GM21737 (cell line): ENCODE measurements at regions not wholly inside any gene's neighbourhood (a gene's known extent, or its start where the extent isn't known, plus 50 kb on each side); places are given as distances from the start of the nearest gene placed in this dataset.
A peak's percentile ranks its signal among the peaks of the same experiment; 100 is the strongest.

ENCODE experiments used
- ATAC-seq: cut with Tn5 transposase; IDR thresholded peaks from one replicate; pipeline ENCODE4 v1.9.1; 2021; ENCODE audit warnings: mild to moderate bottlenecking, moderate library complexity; ENCODE audit not compliant: unreplicated experiment

- ATAC-seq = no peak
These were observed 166.2 kb downstream of the TMEM38B start for GRCh38 chr9:105860516-105860915.

DNA sequence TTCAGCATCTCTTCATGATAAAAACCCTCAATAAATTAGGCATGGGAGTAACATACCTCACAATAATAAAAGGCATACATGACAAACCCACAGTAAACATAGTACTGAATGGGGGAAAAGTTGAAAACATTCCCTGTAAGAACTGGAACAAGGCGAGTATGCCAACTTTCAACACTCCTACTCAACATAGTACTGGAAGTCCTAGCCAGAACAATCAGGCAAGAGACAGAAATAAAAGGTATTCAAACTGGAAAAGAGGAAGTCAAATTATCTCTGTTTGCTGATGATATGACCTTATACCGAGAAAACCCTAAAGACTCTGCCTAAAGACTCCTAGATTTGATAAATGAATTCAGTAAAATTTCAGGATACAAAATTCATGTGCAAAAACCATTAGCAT is 167.6 kb downstream of the TMEM38B start:
- ATAC-seq = no peak

DNA sequence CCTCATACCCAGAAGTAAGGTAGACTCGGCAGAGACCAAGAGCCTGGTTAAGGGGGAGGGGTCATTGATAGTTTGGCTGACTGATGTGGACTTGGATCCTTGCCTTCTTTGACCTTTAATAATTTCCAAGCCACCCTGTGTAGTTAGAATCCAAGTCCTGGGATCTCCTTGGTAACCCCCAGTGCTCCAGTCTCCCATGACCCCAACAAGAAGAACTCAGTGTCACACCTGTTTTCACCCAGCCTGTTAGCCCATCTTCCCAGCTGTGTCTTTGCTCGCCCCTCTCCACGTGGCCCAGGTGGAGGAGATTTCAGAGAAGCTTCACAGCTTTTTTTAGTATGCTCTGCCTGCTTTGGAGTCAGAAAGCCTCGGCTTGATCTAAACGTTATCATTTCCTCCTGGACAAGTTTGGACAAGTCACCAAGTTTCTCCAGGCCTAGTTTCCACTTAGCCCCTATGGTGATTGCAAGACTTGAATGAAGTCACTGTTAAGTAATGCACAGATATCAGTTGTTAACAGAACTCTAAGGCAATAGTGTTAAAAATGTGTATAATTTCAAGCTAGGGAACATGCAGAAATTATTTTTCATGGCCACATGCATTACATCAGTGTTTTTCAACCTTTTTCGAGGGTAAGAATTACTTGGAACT is 170.0 kb downstream of the TMEM38B start:
- no peak for ATAC-seq

DNA sequence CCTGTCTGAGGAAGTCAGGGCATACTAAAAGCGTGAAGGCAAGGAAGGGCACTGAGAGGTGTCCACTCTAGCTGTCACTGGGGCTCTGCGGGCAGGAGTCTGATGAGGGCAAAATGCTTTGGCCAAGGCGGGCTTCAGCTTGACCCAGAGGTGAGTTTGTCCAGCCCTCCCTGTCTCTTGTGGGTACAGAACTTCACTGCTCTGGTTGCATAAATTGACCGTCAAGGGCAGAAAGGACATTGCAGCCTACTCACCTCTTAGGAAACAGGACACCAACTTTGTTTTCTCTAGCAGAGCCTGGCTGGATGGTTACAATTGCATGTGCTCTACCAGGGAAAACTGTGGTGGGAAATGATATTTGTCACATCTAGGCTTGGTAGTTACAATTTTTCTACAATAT is 170.9 kb downstream of the TMEM38B start:
- no peak for ATAC-seq

DNA sequence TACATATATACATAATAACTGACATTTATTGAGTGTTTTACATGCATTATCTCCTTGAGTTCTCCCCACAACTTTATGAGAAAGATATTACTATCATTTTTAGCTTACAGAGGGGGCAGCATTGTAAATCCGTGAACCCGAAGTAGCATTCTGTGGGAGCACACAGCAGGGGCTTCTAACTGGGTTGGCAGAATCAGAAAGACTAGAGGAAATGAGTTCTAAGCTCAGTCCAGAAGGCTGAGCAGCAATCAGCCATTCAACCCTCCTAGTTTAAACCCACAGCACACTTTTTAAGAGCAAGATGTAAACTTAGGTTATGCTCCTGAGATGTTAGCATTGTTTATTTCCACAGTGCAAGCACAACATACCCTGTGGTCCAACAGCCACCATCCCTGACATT is 177.2 kb downstream of the TMEM38B start:
- ATAC-seq = no peak

GRCh38 chr9:105873801-105874200 is 179.5 kb downstream of the TMEM38B start:
- no peak for ATAC-seq

- peak; percentile 85 for ATAC-seq
These were observed 183.4 kb downstream of the TMEM38B start for GRCh38 chr9:105877721-105878120.

GRCh38 chr9:105879181-105879580 is 184.8 kb downstream of the TMEM38B start:
- no peak for ATAC-seq

GRCh38 chr9:105880517-105880916 is 186.2 kb downstream of the TMEM38B start:
- ATAC-seq = no peak

GRCh38 chr9:105881021-105881420 is 186.7 kb downstream of the TMEM38B start:
- no peak for ATAC-seq

DNA sequence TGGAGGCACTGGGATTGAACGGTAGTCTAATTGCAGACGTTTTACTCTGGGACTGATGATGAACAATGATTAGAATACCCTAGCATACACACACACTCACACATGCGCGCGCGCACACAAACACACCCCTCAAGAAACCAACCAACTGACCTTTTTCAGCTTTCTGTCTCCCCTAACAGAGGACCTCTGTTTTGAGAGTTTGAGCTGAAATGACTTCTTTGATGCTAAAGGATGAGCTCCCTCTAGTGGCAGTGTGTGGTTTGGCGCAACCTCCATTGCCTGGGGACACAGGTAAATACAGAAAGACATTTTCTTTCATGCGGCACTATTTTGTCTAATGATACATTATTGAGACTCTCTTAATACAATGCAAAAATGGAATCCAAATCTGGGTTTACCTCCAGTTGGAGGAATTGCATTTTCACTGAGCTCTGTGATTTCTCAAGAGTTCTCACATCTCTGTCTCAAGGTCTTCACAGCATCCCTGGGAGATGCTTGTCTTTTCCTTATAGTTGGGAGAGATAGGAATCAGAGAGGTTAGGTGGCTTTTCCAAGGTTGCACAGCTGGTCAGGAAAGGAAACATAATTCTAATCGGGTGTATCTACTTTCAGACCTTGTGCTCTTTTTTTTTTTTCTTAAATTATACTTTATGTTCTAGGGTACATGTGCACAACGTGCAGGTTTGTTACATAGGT is 187.5 kb downstream of the TMEM38B start:
- ATAC-seq = peak; percentile 41

- ATAC-seq = peak; percentile 90
These were observed 189.5 kb downstream of the TMEM38B start for GRCh38 chr9:105883847-105884246.

DNA sequence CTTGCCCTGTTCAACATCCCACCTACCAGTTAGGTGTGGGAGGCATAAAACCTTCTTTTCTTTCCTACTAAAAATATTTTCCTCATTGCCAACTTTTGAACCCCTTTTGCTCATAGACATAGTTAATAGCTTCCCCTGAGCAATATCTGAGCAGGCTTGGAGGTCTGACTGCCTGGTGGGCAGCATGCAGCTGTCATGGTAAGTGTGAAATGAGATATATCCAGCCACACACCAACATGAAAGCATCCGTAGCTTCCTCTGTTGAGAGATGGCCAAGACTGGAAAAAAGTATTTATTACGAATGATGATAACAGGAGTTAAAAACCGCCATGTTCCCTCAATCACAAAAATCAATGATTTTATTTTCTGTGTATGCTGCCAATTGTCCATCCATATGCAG is 190.1 kb downstream of the TMEM38B start:
- ATAC-seq = no peak

GRCh38 chr9:105886136-105886535 is 191.8 kb downstream of the TMEM38B start:
- no peak for ATAC-seq

DNA sequence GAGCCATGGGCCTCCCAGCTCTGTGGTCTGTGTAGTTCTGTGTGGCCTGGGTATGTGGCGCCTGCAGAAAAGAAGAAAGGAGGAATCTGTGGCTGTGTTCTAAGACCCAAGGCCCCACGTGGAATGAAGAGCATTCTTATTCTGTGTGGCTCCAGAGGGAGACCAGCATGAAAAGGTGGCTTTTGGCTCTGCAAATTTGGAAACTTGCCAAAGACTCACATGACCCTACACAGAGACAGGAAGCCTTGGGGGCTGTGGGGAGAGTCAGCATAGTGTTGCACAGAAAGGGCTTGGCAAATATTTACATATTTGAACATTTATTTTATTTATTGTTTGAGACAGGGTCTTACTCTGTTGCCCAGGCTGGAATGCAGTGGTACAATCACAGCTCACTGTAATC is 193.3 kb downstream of the TMEM38B start:
- no peak for ATAC-seq

- no peak for ATAC-seq
These were observed 195.9 kb downstream of the TMEM38B start for GRCh38 chr9:105890046-105890822.

DNA sequence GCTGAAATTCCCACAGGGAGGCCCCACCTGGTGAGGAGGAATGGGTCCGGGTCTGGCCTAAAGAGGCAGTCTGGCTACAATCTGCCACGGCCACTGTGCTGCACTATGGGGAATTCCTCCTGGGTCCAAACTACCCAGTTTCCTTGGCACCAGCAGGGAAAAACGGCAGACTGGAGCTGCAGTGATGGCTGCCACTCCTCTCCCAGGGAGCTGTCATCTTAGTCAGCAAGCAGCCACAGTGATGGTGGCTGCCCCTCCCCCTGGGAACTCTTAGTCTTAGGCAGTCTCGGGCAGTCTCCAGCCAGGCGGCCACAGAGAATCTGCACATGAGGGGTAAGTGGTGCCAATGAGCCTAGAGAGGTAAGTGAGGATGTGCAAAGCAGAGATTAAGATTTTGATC is 205.8 kb downstream of the TMEM38B start:
- ATAC-seq = no peak

DNA sequence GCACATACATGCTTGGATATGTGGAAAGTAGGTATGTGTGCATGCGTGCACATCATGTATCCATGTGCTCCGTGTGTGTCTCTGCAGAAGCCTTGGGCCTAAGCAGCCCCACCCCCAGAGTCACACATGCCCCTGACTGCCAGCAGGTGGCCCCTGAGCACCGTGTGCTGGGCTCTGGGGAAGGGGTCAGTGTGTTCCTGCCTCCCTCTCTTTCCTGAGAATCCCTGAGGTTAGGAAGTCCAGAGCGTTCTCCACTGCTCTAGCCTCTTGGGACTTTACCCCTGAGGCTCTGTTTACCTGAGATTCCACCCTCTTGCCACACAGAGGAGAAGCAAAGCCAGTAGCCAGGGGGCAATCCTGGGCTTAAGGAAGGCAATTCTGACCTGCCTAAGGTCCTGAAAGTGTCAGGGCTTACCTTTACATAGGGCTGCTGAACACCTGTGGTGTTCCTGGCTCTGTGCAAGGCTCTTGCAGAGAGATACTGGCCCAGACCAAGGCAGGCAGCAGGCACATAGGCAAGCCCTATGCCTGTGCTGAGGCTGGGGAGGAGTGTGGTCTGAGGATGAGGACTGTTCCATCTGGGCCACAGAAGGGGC is 207.3 kb downstream of the TMEM38B start:
- no peak for ATAC-seq

DNA sequence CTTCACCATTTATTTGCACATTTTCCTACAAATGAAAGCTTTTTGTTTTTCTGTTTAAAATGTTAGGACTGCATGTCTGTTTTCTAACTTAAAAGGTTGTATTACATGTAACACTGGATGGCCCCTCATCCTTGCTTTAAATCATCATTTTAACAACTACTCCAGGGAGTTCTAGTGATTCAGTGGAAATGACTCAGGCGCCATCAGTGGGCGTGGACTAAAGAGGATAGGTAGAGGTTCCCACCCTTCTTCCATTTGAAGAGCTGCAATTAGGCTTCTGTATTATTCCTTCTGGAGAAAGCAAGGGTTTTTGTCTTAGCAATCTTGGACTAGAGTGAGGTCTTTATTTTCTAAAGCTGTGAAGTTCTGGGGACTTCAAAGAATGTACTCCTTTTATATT is 213.7 kb downstream of the TMEM38B start:
- no peak for ATAC-seq

DNA sequence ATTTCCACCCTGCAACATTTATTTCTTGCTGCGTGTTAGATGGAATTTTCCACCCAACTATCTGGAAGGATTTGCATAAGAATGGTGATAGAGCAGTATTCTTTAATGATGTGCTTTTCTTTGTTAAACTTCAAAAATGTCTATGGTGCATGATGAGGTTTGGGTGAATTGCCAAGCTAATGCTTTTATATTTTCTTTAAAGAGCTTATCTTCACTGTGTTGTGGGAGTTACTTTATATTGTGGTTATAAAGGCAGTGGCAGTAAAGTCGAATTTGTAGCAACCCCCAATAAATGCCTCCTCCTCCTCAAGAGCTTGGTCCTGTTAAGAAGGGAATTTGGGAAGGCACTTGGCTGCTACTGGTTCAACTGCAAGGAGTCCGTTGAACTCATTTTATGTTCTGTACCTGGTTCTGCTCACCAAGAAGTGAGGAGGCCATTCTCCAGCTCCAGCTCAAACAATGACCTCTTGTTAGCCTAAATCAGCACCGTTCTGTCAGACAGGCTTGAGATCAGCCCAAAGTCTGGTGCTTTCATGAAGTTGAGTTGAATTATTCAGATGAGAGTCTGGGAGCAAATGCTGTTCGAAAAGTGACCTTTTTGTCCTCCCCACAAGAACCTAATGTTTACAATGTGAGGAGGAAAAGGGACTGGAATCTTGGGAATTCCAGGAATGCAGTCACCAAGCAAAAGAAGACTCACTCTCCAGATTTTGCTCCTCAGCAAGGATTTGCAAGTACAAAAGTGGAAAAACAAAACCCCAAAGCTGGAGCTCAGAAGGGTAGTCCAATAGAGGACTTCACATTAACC is 217.0 kb downstream of the TMEM38B start:
- ATAC-seq = no peak
